GM18498 (cell line): ENCODE measurements at regions not wholly inside any gene's neighbourhood (a gene's known extent, or its start where the extent isn't known, plus 50 kb on each side); places are given as distances from the start of the nearest gene placed in this dataset.

Experiments
- ATAC-seq: cut with Tn5 transposase; IDR thresholded peaks from one replicate; pipeline ENCODE4 v1.9.1; 2021; ENCODE audit warnings: mild to moderate bottlenecking, moderate library complexity; ENCODE audit not compliant: unreplicated experiment

GRCh38 chr2:3959372-3959771 lies 256.0 kb downstream of the DCDC2C start:
- no peak for ATAC-seq

GRCh38 chr2:3960106-3960505 lies 256.7 kb downstream of the DCDC2C start:
- no peak for ATAC-seq

DNA sequence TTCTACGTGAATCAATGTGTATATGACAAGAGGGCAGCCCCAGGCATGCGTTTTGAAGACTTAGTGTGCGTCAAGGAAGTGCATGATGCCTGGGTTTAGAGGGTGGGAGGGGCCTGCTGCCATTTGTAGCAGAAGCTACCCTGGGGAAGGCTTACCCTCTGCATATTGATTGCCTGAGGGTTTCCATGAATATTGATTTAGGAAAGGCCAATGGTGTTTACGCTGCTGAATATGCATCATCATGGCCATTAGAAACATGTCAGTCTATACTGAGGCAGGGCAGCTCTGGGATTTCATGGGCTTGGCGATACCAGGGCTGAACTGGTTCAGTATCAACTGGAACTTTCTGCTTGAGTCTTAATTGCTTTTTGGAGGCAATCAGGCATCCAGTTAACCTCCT lies 259.3 kb downstream of the DCDC2C start:
- ATAC-seq = no peak

DNA sequence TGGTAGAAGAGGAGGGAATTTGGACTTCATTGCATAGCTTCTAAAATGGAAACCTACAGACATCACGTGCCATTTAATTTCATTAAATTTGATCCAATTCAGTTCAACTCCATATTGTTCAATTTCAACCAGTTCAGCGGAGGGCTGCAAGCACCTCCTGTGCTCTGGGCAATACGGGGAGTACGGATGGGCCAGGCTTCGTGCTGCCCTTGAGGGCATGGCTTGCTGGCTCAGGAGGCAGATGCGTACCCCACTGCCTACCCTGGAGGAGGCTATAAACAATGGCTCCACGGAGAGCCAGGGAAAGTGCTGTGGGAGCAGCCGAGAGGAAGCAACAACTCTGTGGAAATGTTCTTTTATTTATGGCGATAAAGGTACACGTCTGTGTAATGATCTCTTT lies 261.8 kb downstream of the DCDC2C start:
- no peak for ATAC-seq

- ATAC-seq = no peak
These were observed 262.6 kb downstream of the DCDC2C start for GRCh38 chr2:3965953-3966352.

DNA sequence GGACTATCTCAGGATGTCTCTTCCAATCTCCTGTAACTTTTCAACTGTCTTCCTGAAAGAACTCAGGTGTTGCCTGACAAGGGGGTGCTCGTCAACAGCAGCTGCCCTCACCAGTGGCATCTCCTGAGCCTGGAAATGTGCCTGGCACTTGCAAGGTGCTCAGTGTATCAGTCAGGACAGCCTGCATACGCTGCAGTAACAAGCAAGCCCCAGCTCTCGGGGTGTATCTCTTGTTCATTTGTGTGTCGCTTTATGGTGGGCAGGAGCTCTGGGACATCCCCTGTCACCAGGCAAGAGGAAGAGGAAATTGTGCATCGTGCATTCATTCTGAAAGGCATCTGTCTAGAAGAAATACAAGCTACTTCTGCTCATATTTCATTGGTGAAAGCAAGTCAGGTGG lies 263.1 kb downstream of the DCDC2C start:
- ATAC-seq = no peak

DNA sequence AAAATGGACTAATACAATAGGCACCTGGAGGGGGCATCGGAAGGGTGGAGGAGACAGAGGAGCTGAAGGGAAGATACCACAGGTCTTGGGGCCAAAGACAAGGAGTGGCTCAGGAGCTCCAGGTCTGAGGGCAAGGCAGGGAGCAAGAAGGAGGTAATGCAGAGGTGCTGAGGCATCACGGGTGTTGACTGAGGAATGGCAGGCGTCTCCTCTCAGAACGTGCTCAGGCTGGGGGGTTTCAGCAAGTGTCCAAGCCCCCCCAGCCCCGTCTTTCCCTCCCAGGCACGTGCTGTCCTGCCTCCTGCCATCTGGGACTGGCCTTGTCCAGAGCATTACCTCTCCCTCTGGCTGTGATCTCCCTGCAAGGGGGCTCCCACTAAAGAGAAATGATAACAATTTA lies 265.4 kb downstream of the DCDC2C start:
- no peak for ATAC-seq

DNA sequence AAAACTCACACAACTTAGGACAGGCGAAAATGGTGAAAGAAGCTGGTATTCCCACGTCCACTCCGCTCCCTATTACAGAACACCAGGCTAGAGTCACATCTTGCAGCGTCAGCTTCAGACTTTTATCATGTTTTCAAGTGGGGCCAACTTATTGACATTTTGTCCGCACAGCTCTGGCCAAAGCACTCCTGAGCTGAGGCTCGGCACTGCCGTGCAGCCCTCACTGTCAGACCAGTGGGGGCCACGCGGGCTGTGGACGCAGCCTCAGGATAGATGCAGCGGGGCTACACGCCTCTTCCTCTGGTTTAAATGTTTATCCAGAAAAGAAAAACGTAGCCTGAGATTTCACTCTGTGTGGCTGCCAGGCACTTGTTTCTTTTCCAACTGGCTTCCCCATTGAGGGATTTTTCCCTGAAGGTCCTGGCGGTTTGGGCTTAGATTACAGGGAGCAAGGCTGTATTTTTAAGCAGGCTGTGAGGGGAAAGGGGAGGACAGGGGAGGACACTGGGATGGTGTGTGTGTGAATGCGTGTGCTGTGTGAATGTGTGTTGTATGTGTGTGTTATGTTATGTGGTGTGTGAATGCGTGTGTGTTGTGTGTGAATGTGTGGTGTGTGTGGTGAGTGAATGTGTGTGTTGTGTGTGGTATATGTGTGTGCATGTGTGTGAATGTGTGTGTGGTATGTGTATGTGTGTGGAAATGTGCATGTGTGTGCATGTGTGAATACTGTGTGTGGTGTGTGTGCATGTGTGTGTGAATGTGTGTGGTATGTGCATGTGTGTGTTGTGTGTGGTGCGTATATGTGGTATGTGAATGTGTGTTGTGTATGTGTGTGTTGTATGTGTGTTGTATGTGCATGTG lies 267.6 kb downstream of the DCDC2C start:
- no peak for ATAC-seq

DNA sequence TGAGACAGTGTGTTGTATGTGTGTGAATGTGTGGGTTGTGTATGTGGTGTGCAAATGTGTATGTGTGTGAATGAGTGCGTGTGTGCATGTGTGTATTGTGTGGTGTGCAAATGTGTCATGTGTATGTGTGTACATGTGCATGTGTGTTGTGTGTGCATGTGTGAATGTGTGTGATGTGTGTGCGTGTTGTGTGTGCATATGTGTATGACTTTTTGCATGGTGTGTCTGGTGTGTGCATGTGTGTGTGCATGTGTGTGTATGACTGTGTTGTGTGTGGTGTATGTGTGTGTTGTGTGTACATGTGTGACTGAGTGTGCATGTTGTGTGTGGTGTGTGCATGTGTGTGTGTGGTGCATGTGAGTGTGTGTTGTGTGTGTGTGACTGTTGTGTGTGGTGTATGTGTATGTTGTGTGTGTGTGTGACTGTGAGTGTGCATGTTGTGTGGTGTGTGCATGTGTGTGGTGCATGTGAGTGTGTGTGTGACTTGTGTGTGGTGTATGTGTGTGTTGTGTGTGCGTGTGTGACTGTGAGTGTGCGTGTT lies 268.3 kb downstream of the DCDC2C start:
- no peak for ATAC-seq

GRCh38 chr2:3972377-3972776 lies 269.0 kb downstream of the DCDC2C start:
- ATAC-seq = no peak

DNA sequence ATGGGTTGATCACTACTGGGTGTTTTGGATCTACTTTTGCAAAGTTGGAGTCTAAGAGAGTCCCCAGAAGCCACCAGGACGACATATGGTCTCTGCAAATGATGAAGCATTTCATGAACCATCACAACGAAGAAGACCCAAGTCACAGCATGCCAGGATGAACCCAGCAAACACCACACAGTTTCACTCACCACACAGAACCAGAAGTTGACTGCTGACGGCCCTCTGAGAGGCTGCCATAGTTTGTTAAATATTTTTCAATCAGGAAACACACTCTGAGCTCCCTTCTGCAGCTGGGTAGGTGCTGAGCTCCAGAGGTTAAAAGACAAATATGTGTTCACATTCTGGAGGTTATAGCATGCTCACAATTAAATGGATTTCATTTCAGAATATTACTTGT lies 271.4 kb downstream of the DCDC2C start:
- ATAC-seq = no peak

DNA sequence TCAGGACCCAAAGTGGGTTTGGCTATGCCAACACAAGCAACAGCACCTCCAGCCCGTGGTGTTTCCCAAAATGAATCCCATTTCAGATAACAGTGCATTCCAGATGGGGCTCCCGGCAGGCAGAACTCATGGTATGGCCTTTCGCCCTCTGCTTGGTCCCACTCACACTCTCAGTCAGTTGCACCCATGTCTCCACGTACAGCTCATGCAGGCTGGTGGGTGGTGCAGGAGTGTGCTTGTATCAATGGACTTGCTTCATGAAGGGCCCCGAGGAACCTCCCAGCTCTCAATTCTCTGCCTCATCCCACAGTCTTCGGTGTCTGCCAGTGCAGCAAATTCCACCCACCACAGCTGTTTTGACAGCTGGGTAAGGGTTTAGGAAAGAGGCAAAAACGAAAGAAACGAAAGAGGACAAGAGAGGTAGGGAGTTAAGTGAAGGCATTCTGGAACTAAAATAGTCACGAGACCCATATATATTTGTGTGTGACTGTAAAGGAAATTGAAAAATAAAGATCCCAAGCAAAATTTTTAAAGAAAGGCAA lies 278.1 kb downstream of the DCDC2C start:
- no peak for ATAC-seq

DNA sequence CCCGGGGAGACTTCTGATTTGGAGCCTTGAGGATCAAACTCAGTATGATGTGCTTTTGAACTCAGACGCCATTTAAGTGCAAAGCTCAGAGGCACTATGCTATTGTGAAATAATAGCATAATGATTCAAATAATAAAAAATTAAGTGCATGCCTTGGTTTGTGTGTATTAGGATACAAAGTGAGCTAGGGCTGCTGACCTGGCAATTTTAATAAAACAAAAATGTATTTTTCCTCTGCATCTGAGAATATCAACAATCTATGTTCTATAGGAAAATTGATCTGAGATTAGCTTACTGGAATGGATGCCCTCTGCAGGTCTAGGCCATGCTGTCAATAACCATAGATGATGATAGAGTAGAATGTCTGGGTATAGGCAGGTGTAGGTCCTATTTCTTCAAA lies 278.8 kb downstream of the DCDC2C start:
- ATAC-seq = no peak

- no peak for ATAC-seq
These were observed 282.7 kb downstream of the DCDC2C start for GRCh38 chr2:3986063-3986462.

- no peak for ATAC-seq
These were observed 283.3 kb downstream of the DCDC2C start for GRCh38 chr2:3986530-3987258.

DNA sequence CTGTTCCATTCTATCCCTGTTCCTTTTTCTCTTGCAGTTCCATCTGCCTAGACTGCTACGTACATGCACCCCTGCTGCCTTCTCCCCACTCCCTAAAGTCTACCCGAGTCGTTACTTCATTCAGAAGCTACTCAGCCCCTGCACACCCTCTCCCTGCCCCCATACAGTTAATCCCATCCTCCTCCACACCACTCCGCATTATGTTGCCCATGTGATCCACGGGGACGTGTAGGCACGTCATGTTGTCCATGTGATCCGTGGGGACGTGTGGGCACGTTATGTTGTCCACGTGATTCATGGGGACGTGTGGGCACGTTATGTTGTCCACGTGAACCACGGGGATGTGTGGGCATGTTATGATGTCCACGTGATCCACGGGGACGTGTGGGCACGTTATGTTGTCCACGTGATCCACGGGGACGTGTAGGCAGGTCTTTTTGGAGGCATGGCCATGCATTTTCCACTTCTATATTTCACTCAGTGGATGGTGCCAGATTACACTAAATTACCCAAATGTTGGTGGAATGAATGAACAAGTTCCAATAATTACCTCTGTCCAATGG lies 299.5 kb downstream of the DCDC2C start:
- no peak for ATAC-seq

DNA sequence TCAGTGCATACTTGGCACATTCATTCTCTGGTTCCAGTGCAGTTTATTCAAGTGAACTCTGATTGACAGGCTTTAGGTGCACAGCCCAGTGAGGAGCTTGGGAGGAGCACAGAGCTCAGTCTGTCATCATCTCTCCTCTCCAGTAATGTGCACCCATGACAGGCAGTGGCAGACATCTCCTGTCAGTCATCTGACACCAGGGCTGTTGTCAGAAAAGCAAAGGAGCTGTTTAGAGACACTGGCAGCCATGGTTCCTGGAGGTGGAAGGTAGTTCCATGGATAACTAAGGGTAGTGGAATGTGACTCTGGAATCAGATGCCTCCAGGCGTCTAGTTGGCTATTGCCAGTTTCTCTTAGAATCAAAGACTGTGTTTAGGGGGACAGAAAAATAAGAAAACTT lies 308.8 kb downstream of the DCDC2C start:
- no peak for ATAC-seq

DNA sequence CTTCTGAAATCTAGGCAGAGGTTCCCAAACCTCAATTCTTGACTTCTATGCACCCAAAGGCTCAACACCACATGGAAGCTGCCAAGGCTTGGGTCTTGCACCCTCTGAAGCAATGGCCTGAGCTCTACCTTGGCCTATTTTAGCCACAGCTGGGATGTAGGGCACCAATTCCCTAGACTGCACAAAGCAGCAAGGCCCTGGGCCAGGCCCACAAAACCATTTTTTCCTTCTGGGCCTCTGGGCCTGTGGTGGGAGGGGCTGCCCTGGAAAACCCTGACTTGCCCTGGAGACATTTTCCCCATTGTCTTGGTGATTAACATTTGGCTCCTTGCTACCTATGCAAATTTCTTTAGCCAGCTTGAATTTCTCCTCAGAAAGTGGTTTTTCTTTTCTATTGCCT lies 315.2 kb downstream of the DCDC2C start:
- no peak for ATAC-seq

- no peak for ATAC-seq
These were observed 316.8 kb downstream of the DCDC2C start for GRCh38 chr2:4020153-4020552.

GRCh38 chr2:4020649-4021048 lies 317.3 kb downstream of the DCDC2C start:
- no peak for ATAC-seq

DNA sequence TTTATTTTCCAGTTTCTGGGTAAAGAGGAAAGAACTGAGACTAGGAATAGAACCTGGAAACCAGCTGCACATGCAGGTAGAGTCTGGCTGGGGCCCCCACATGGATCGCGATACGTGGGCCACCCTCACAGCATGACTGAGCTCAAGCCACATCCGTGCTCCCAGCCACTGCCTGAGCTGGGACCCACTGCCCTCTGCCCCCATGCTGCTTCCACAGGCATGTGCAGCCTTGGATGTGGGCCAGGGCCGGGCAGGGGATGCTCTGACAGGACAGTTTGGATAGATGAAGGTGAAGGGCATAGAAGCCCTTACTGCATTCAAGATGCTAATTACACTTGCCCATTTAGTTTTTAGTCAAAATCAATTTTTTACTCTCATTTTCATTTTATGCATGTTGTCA lies 321.2 kb downstream of the DCDC2C start:
- ATAC-seq = no peak

- ATAC-seq = no peak
These were observed 325.7 kb downstream of the DCDC2C start for GRCh38 chr2:4029081-4029480.
